Stimulated activated CD4-positive, alpha-beta T cell treated with anti-CD3 and anti-CD28 coated beads, Interleukin-4, amount 100 ng/mL, for 48 hours (primary cell): ENCODE measurements at regions not wholly inside any gene's neighbourhood (a gene's known extent, or its start where the extent isn't known, plus 50 kb on each side); places are given as distances from the start of the nearest gene placed in this dataset.

Experiments
- DNase-seq, 2 donors: peaks; one replicate each; pipeline ENCODE4 v3.0.0-alpha.2; 2020; ENCODE audit warnings: low read depth in 2 of 2

GRCh38 chr18:25813110-25813509, 277.3 kb downstream of the SS18 start:
- DNase-seq = no peak

- no peak for DNase-seq
These were observed 279.7 kb downstream of the SS18 start for GRCh38 chr18:25810736-25811135.

GRCh38 chr18:25805939-25806338, 284.5 kb downstream of the SS18 start:
- DNase-seq = no peak

- DNase-seq = no peak
These were observed 285.1 kb downstream of the SS18 start for GRCh38 chr18:25805323-25805722.

- no peak for DNase-seq
These were observed 291.2 kb downstream of the SS18 start for GRCh38 chr18:25799231-25799630.

- no peak for DNase-seq
These were observed 292.4 kb downstream of the SS18 start for GRCh38 chr18:25798046-25798445.

- no peak for DNase-seq
These were observed 295.2 kb downstream of the SS18 start for GRCh38 chr18:25795213-25795612.

- DNase-seq = no peak
These were observed 303.1 kb downstream of the SS18 start for GRCh38 chr18:25787276-25787675.

GRCh38 chr18:25786758-25787157, 303.7 kb downstream of the SS18 start:
- no peak for DNase-seq

- DNase-seq = no peak
These were observed 310.3 kb downstream of the SS18 start for GRCh38 chr18:25780105-25780504.

- no peak for DNase-seq
These were observed 318.6 kb downstream of the SS18 start for GRCh38 chr18:25771796-25772195.

- no peak for DNase-seq
These were observed 325.6 kb downstream of the SS18 start for GRCh38 chr18:25764777-25765176.

- no peak for DNase-seq
These were observed 331.3 kb downstream of the SS18 start for GRCh38 chr18:25759111-25759510.

GRCh38 chr18:25743646-25744151, 346.7 kb downstream of the SS18 start:
- DNase-seq = no peak

- no peak for DNase-seq
These were observed 351.0 kb downstream of the SS18 start for GRCh38 chr18:25739376-25739775.

GRCh38 chr18:25737710-25738311, 352.6 kb downstream of the SS18 start:
- no peak for DNase-seq

- DNase-seq = no peak
These were observed 353.9 kb downstream of the SS18 start for GRCh38 chr18:25736516-25736915.

- no peak for DNase-seq
These were observed 355.0 kb downstream of the SS18 start for GRCh38 chr18:25735459-25735858.

GRCh38 chr18:25734336-25734735, 356.1 kb downstream of the SS18 start:
- DNase-seq = no peak

GRCh38 chr18:25732862-25733261, 357.6 kb downstream of the SS18 start:
- no peak for DNase-seq

GRCh38 chr18:25729072-25729471, 361.3 kb downstream of the SS18 start:
- DNase-seq = no peak

GRCh38 chr18:25727281-25727985, 363.0 kb downstream of the SS18 start:
- DNase-seq = no peak

GRCh38 chr18:25726298-25726697, 364.1 kb downstream of the SS18 start:
- DNase-seq = no peak

- no peak for DNase-seq
These were observed 364.9 kb downstream of the SS18 start for GRCh38 chr18:25725501-25725900.
